CD1c-positive myeloid dendritic cell (primary cell): ENCODE measurements at regions not wholly inside any gene's neighbourhood (a gene's known extent, or its start where the extent isn't known, plus 50 kb on each side); places are given as distances from the start of the nearest gene placed in this dataset.

ENCODE experiments used
- DNase-seq: peaks from one replicate; pipeline ENCODE4 v3.0.0-alpha.2; 2016; ENCODE audit errors: extremely low spot score

DNA sequence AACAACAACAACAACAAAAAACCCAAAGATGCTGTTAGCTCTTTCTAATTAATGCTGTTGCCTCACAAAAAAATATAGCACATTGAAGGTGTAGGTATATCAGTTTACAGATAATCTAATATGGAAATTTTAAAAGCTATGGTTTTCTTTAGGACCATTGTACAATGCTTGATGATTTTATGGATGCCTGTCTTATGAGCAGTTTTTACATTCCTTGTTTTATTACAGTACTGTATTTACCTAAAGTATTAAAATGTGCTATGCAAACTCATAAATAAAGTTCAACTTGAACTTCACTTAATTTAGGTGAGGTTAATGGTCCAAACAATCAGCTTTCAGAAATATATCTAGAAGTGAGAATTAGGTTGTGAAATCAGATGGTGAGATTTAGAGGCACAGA is 212.2 kb upstream of the GOLIM4 start:
- DNase-seq = no peak

DNA sequence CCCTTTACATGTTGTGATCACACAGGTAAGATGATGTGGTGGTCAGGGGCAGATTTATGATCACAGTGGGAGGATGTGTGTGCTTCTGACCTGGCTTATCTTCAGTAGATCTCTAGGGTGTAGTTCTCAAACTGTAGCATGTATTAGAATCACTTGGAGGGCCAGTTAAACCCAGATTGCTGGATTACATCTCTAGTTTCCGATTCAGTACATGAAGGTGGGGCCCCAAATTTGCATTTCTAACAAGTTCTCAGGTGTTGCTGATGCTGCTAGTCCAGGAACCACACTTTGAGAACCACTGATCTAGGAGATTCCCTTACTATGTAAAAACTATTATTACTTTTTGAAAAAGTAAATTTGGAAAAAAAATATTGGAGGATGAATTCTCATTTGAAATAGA is 199.3 kb upstream of the GOLIM4 start:
- no peak for DNase-seq

DNA sequence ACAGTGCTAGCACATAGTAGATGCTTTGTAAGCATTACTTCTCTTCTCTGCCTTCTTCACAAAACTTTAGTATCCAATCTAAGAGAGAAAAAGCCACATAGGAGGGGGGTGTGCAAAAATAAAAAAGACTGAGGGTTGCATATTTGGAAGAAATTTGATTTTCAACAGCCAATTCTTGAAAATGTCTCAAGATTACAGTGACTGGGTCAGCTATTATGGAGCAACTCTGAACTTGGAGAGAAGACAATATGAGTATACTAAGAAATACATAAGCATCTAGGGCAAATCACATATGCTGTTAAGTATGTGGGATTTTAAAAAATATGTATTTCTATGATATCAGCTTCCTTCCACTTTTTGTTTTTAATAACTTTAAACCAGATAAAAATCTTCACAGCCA is 196.6 kb upstream of the GOLIM4 start:
- DNase-seq = no peak

DNA sequence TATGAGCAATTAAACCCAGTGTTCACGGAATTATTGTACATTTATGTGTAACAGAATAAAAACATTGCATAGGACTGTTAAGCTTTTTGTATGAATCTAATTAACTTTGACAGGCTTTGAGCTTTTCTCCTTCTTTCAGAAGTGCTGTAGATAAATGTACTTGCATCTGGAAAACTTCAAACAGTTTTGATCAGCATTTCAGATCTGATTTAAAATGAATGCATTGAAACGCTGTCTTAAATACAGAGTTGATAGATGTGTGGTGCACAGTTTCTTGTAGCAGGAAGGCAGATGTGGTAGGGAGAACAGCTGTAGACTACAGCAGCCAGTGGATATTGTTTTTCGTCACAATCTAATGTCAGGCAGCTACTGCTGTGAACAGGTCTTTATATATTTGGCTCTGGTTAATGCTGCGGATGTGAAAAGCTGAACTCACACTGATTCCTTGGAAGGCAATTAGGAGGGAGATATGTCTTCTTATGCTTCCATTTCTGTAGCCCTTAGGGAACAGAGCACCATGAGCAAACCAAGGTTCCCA is 193.8 kb upstream of the GOLIM4 start:
- DNase-seq = no peak

DNA sequence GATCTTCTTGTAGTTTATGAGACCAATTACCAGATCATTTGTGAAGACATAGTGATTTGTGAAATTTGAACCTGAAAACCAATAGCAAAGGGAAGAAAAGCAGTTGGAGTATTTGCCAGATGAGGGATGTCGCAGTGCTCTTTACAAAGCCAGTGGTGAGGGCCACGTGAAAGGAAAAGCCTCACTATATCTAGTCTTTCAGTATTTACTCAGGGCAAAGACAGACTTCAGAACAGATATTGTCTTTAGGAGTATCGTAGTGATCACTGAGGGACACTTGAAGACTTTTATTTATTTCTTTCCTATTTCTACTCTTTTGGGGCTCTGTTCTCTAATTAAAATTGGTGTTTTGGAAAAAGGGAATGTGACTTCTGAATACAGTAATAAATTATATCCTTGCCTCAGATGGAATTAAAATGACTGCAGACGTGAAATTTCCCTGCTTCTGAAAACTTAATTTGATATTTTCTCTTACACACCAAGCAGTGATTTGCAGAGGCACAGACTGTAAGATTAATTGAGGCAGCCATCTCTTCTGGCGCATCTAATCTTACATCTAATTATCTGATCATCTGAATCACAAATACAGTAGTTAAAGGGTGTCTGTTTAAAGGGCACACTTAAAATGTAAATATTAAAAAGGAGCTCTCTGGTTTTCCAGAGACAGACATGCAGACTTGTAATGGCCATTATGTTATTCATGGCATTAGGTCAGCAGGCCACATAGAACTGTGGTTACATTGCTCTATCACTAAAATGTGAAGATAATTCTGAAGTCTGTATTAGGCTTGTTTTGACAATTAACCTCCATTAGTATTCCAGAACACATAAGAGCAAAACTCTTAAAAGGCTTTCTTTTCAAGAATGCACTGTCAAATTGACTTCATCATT is 193.0 kb upstream of the GOLIM4 start:
- no peak for DNase-seq

DNA sequence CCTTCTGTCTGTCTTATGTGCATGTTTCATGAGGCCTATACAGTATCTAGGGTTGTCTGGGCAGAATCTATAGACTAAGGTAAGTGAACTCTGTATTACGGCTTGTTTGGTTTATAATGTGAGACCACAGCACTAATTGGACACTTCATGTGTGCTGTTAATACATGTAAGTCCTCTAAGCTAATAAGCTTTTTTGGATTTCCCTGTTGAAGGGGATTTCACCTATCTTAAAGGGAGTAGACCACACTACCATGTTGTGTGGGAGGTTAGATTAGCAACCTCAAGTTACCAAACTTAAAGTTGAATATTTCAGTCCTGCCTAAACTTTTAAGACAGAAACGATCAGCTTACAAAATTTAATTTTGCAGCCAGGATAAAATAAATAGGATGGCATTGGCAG is 189.8 kb upstream of the GOLIM4 start:
- no peak for DNase-seq

DNA sequence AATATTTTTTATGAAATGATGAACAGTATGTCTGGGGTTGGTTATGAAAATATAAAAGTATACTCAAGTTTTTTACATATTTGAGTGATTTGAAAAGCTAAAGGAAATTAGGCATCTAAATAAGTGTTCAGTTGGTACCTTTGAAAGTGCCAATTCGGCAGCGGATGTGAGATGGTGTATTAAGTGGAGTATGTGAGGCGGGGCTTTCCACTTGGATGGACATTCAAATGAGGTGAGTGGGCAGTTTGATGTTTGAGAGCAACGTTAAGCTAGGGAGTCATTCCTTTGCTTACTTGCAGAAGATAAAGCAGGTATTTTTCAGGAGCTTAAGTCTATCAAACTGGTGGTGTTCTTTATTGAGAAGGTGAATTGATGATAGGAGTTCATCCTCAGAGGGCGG is 189.0 kb upstream of the GOLIM4 start:
- DNase-seq = no peak

DNA sequence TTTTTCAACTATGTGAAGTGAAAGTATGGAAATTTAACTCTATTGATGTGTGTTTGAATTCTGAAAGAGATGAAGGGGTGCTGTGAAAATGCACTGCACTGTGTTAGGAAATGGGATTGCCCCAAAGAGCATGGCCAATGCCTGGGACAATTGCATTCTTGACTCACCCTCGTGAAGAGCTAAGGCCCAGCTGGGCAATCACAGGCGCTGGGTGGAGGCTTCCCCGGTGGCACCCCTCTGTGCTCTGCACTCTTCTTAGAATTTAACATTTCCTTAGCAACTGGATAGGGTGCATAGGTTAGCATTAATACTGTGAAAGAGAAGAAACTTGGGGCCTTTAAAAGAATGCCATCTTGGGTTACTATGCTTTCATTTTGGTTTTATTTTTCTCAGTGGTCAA is 179.9 kb upstream of the GOLIM4 start:
- no peak for DNase-seq

DNA sequence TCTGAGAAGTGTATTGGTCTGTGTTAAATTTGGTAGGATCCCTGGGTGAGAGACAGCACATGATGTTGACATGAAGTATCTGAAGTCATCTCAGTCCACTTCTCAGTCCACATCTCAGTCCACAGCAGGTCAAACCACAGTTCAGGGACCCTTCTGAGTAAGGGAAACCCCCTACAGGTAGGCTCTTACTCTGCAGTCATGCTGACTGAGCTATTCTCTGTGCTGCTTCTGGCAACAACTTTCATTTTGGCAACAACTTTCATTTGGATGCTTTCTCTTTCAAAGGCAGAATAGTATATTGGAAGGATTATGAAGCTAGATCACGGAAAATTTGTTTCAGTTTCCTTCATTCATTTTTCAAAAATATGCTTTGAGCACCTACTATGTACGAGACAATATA is 178.2 kb upstream of the GOLIM4 start:
- DNase-seq = no peak

DNA sequence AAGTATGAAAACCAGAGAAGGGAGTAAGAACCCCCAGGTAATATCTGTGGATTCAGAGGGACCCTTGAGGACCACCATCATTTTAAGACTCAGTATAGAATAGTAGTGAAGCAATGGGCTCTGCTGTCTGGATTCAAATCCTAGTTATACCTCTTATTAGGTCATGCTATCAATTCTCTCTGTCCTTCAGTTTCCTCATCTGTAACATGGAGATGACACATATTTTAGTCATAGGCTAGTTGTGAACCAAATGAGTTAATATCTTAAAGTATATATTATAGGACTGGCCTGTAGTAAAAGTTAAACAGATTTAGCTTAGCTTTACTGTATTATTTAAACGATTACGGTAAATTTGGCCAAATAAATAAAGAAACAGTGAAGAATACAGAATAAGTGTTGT is 177.3 kb upstream of the GOLIM4 start:
- DNase-seq = peak; percentile 27

DNA sequence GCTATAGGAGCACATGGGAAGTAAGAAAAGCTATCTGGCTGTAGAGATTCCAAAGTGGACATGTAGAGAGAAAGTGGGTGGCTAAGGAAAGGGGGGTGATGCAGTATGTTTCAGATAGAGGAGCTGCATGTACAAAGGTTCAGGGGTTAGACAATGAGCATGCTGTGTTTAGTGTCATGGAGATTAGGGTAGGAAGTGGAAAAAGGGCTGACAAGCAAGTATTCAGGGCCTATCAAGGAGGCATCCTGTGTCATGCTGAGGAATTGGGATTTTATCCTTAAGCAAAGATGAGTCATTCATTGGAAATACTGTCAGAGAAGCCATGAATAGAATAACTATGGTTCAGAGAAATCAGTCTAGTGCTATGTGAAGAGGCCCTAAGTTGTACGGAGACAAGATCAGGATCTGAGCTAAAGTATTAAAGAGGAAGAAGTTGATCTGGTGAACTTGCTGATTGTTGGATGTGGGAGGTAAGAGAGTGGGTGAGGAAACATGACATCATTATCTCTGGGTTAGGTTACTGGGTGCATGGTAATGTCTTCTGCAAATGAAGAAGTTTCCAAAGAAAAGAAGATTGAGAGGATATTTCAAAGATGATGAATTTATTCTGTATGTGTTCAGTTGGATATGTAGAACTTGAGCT is 176.7 kb upstream of the GOLIM4 start:
- peak; percentile 83 for DNase-seq

DNA sequence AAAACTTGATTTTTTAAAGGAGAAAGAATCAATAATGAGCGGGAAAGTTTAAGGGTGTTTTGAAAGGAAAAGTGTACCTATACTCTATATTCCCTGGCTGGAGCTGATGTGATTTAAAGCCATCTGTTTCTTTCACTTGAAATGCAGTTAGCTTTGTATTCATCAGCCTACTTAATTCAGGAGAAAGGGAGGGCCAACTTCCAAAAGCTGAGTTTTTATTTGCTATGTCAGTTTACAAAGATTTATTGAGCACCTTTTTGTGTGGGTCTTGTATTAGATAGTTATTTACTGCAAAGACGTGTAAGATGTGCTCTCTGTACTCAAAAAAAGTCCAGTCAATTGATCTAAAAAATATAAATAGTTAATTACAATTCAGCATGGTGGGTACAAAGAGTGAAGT is 176.2 kb upstream of the GOLIM4 start:
- no peak for DNase-seq

DNA sequence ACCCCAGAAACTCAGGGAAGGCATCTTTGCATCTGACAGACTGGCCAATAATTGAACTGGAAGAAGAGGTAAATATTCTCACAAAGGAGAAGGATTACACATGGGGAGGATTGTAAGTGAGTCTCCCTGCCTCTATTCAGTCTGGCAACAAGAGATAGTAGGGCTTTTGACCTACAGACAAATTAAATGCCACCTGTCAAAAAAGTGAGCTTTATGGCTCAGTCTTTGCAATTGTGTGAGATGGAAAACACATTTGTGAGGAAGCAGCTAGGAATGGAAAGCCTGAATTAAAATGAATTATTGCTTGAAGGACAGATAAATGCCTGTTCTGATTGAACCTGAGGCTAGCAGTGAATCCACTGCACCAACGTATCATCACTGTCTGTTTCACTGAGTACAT is 173.3 kb upstream of the GOLIM4 start:
- no peak for DNase-seq

DNA sequence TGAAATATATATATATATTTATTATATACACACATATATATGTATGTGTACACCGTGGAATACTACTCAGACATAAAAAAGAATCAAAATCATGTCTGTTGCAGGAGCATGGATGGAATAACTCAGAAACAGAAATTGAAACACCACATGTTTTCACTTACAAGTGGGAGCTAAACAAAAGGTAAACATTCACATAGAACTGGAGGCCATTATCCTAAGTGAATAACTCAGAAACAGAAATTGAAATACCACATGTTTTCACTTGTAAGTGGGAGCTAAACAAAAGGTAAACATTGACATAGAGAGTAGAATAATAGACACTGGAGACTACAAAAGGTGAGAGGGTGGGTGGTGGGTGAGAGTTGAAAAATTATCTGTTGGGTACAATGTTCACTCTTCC is 171.5 kb upstream of the GOLIM4 start:
- DNase-seq = no peak

DNA sequence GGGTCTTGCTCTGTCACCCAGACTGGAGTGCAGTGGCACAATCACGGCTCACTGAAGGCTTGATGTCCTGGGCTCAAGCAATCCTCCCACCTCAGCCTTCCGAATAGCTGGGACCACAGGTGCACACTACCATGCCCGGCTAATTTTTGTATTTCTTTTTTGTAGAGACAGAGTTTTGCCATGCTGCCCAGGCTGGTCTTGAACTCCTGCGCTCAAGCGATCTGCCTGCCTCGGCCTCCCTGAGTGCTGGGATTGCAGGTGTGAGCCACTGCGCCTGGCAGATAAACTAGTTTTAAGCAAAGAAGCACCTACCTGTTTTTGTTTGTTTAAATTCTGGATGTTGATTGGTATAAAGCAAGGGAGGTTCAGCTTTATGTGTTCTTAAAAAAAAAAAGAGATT is 170.6 kb upstream of the GOLIM4 start:
- no peak for DNase-seq

DNA sequence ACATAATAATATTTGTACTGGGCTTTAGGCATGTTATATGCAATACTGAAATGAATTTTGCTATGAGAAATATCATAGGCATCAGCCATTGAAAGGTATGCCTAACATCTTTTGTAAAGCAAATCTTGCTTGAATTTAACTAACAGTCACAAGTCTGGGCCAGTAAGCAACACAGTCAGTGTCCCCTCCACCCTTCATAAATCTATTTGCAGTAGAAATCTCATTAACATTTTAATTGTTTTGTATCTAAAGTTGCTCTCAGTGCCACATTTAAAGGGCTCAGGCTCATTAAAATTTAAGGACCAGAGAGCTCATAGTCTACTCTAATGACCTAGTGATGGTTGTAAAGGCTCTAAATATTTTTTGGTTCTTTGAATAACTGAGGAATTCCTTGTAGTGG is 167.2 kb upstream of the GOLIM4 start:
- DNase-seq = no peak

DNA sequence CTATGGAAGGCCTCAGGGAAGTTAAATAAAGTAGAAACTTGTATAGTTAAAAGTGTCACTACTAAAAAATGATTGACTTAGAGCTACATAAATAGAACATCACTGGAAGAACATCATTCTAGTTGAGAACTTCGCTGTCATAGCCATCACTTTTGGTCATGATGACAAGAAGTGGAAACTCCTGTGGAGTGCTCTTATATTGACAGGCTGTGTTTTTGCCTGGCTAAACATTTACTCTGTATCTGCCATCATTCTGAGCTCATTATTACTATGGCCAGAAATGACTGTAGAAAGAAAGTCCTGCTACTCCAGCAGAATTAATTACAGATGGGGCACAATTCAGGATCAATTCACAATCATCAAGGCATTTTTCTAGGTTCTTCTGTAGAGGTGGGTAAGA is 165.1 kb upstream of the GOLIM4 start:
- no peak for DNase-seq

DNA sequence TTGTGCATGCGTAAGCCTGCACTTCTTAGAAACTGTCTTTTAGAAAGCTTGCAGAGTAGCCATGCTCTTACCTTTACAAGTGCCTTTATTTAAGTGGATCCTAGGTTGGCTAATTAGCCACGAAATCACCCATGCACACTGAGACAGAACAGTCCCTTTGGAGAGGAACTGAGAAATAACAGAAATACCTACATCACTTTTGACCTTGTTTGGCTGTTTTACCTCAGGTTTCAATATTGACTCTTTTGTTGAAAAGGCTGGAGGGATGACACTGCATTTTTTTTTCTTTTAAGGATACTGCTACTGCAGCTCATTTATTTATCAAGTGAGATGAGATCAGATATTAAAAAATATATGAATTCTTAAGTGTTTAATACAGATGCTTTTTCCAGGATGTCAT is 155.6 kb upstream of the GOLIM4 start:
- peak; percentile 31 for DNase-seq

DNA sequence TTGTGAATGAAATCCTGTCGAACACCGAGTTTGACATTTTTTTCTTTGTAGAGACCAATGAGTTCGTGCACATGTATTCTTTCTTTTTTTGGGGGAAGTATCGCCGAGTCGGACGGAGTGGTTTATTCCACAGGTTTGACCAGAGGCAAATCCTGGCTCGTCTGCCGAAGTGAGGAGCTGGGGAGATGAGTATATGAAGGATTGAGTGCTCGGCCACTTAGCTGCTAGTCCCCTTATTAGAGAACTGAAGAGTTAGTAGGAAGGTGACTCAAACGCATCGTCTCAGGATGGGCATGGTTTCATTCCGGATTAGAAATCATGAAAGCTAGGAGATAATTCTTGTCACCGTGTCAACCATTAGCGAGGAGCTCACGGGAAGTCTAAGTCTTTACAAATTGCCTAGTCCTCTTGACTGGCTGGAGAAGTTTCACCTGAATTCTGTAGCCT is 154.7 kb upstream of the GOLIM4 start:
- DNase-seq = peak; percentile 23

DNA sequence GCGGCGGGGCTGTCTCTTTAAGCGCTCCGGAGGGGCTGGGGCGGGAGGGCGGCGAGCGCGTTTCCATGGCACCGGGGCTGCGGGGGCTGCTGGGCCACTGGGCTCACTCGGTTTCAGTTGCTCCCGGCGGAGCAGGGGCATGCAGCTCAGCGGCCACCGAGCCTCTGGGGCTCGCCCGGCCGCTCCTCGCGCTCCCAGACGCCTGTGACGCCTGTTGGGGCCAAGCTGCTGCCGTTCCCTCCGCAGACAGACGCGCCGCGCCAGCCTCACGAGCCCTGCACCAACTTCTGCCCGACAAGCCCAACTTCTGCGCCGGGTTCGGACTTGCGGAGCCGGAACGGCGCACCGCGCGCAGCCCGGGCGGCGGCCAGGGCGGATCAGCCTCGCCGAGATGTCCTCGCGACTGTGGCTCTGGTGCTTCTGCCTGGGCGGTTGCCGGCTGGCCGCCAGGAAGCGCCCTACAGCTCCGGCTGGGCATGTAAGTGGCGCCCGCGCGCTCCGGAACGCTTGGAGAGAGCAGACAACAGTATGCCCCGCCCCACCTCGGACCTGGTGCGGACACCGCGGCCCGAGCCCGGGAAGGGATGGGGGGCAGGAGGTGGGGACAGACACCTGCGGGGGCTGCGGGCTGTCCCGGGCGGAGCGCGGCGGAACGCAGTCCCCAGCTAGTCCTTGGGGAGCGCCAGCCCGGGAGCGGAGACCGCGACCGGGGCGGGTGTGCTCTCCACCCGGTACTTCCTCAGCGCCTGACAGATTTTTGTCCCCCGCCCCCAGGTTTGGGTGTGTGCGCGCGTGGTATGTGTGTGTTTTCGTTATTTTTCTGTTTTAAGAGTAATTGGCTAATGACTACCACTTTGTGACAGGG is 154.1 kb upstream of the GOLIM4 start:
- DNase-seq = peak; percentile 77

DNA sequence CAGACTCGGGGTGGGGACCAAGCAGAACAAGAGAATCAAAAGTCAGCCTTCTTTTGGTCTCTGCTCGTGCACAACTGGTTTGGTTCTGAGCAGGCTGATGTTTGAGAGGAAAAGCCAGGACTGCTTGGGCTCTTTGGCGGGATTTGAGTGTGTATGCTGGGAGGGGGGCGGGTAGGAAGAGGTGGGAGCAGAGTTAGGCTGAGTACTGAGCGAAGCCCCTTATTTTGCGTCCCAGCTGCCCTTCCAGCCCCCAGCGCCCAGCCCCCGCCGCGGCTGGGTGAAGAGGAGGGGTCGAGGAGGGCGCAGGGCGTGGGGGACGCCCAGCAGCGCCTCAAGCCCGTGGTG is 153.5 kb upstream of the GOLIM4 start:
- no peak for DNase-seq
